ENCODE measurements at regions not wholly inside any gene's neighbourhood (a gene's known extent, or its start where the extent isn't known, plus 50 kb on each side); places are given as distances from the start of the nearest gene placed in this dataset.

DNA sequence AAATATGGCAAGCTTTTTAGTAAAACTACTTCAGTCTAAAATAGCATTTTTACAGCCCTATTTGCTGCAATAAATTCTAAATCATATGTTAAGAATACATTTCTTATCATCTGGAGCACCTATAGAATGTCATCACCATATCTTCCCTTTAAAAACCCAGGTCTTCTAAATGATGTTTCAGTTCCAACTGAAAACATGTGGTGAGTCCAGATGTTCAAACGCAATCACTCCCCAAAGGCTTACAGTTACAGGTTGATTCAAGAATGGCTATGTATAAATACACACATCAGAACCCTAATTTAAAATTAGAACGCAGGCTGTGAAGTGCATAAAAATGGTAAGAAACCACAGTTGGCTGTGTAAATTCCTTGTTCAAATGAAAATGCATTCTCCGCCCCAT is 796.3 kb downstream of the MAT2B start:
- DNase-seq (ENCODE audit: low read depth, low spot score) (no peak), FAIRE-seq (no peak)
- H3K27me3 ChIP-seq (ENCODE audit: control insufficient read depth in 2 of 2, insufficient read depth in 2 of 2, low read length in 2 of 2): no peaks in the 10 kb centered on the region
- no peaks in the 10 kb centered on the region for H3K36me3 ChIP-seq (ENCODE audit: control insufficient read depth in 2 of 2, extremely low read depth in 1 of 2, insufficient read depth in 2 of 2, low read length in 2 of 2)
- H3K79me2 ChIP-seq (ENCODE audit: control insufficient read depth, insufficient read depth, low read length): no peaks in the 10 kb centered on the region
- POLR2A ChIA-PET: no interaction called here
- no peak overlapping the region for H3K9ac ChIP-seq (replicated peaks; ENCODE audit: extremely low read depth, insufficient read depth, low read length)
- intact Hi-C loops (cut with micrococcal nuclease) (no loop called here), dilution Hi-C loops (cut with MboI; ENCODE audit: extremely low pct_ligation_motif_present, low sequenced_read_pairs) (no loop called here)
- H3K4me1 ChIP-seq (ENCODE audit: control insufficient read depth, extremely low read depth, insufficient read depth, low read length): peaks cover 2% of the 10 kb centered on the region
- H4K20me1 ChIP-seq (replicated peaks; ENCODE audit: control insufficient read depth, extremely low read depth, insufficient read depth, low read length): no peaks in the 10 kb centered on the region
- H3K9me1 ChIP-seq (replicated peaks; ENCODE audit: control insufficient read depth, extremely low read depth, insufficient read depth, low read length): no peaks in the 10 kb centered on the region
- no peak overlapping the region for H3K4me3 ChIP-seq (replicated peaks in 1 of 3; ENCODE audit: insufficient read depth in 1 of 3, low read depth in 1 of 3, low read length in 3 of 3)
- H3K27ac ChIP-seq (ENCODE audit: insufficient read depth, low read depth, low read length): no peak overlapping the region
- BruUV-seq (replicated peaks): no TSS peak
- TF ChIP-seq POLR2AphosphoS5 (IDR thresholded peaks at IDR 0.05; ENCODE audit: insufficient read depth, low read depth, low read length): no peak
- TF ChIP-seq POLR2A (IDR thresholded peaks at IDR 0.05; ENCODE audit: low read depth, low read length): no peak
- TF ChIP-seq FOS (IDR thresholded peaks at IDR 0.05; ENCODE audit: borderline replicate concordance, insufficient read depth, low read length): no peak
- TF ChIP-seq, protein P1, sequence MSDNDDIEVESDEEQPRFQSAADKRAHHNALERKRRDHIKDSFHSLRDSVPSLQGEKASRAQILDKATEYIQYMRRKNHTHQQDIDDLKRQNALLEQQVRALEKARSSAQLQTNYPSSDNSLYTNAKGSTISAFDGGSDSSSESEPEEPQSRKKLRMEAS (IDR thresholded peaks at IDR 0.05; ENCODE audit: insufficient read depth, insufficient read length): no peak
- TF ChIP-seq GATA2 (IDR thresholded peaks at IDR 0.05; ENCODE audit: insufficient read depth, insufficient read length, low read depth, low read length): no peak
- no peak for TF ChIP-seq JUN (IDR thresholded peaks at IDR 0.05; ENCODE audit: borderline replicate concordance, insufficient read depth, insufficient read length, low read depth)
- TF ChIP-seq MYC (IDR thresholded peaks at IDR 0.05; ENCODE audit: low read depth, low read length): no peak
- TF ChIP-seq, protein P2, sequence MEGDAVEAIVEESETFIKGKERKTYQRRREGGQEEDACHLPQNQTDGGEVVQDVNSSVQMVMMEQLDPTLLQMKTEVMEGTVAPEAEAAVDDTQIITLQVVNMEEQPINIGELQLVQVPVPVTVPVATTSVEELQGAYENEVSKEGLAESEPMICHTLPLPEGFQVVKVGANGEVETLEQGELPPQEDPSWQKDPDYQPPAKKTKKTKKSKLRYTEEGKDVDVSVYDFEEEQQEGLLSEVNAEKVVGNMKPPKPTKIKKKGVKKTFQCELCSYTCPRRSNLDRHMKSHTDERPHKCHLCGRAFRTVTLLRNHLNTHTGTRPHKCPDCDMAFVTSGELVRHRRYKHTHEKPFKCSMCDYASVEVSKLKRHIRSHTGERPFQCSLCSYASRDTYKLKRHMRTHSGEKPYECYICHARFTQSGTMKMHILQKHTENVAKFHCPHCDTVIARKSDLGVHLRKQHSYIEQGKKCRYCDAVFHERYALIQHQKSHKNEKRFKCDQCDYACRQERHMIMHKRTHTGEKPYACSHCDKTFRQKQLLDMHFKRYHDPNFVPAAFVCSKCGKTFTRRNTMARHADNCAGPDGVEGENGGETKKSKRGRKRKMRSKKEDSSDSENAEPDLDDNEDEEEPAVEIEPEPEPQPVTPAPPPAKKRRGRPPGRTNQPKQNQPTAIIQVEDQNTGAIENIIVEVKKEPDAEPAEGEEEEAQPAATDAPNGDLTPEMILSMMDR (IDR thresholded peaks at IDR 0.05; ENCODE audit: extremely low read depth in 1 of 2, insufficient read depth in 1 of 2, low read depth in 1 of 2, low read length in 2 of 2): no peak
- TF ChIP-seq EZH2 (IDR thresholded peaks at IDR 0.05; ENCODE audit: borderline replicate concordance, low read depth, low read length, severe bottlenecking): no peak
- no peak overlapping the region for H2AFZ ChIP-seq (ENCODE audit: low read depth, low read length)
- H3K9me3 ChIP-seq (replicated peaks; ENCODE audit: control insufficient read depth, insufficient read depth, low read length): no peaks in the 10 kb centered on the region
- no peak overlapping the region for H3K4me2 ChIP-seq (ENCODE audit: insufficient read depth, low read length)
- CTCF ChIA-PET: no interaction called here

All from endothelial cell of umbilical vein (primary cell).